ENCODE measurements at regions not wholly inside any gene's neighbourhood (a gene's known extent, or its start where the extent isn't known, plus 50 kb on each side); places are given as distances from the start of the nearest gene placed in this dataset.

DNA sequence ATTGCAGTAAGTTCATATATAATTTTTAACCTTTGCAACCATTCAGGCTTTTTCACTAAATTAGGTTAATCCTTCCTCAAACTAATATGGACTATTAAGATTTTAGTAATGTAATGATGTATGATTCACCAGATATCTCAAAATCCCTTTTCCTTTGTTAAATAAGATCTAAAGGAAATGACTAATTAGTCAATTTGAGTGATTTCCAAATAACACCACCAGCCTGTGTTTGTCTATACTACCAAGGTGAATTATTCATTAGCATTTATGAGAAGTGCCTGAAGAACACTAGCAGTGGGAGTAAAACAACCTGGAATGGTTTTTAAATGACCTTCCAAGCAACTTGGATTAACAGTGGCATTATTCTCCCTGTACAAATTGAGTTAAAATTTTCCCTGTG lies 670.6 kb upstream of the PKN2 start:
- intact Hi-C loops (cut with micrococcal nuclease; ENCODE audit: unreplicated experiment) = no loop called here
- H3K4me3 Mint-ChIP-seq (ENCODE audit: unreplicated experiment) = no peak overlapping the region
- H3K27ac Mint-ChIP-seq (ENCODE audit: unreplicated experiment) = no peak overlapping the region
- H3K27me3 Mint-ChIP-seq (ENCODE audit: insufficient read depth, unreplicated experiment) = no peaks in the 10 kb centered on the region
- no TSS peak for BruUV-seq (replicated peaks)
- H3K9me3 Mint-ChIP-seq (ENCODE audit: unreplicated experiment) = no peaks in the 10 kb centered on the region
- Histone ChIP-seq H3K4me3 (ENCODE audit: low read depth, low read length) (no peak overlapping the region), H3K4me1 (0 out of 2 replicates have a peak, but pooled peaks cover 3% of the 10 kb centered on the region), H3K27me3 (replicated peaks; ENCODE audit: control insufficient read depth, insufficient read depth, low read length) (no peaks in the 10 kb centered on the region), H3K36me3 (ENCODE audit: control insufficient read depth, insufficient read depth, low read length) (no peaks in the 10 kb centered on the region), H3K9me3 (no peaks in the 10 kb centered on the region)
- ChIA-PET CTCF (no interaction called here), POLR2A (no interaction called here)
- TF ChIP-seq, protein P1, sequence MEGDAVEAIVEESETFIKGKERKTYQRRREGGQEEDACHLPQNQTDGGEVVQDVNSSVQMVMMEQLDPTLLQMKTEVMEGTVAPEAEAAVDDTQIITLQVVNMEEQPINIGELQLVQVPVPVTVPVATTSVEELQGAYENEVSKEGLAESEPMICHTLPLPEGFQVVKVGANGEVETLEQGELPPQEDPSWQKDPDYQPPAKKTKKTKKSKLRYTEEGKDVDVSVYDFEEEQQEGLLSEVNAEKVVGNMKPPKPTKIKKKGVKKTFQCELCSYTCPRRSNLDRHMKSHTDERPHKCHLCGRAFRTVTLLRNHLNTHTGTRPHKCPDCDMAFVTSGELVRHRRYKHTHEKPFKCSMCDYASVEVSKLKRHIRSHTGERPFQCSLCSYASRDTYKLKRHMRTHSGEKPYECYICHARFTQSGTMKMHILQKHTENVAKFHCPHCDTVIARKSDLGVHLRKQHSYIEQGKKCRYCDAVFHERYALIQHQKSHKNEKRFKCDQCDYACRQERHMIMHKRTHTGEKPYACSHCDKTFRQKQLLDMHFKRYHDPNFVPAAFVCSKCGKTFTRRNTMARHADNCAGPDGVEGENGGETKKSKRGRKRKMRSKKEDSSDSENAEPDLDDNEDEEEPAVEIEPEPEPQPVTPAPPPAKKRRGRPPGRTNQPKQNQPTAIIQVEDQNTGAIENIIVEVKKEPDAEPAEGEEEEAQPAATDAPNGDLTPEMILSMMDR (IDR thresholded peaks at IDR 0.05; ENCODE audit: insufficient read depth in 1 of 2, low read depth in 1 of 2, low read length in 1 of 2, severe bottlenecking in 1 of 2, unreplicated experiment in 1 of 2) = no peak
- H3K4me1 Mint-ChIP-seq (ENCODE audit: low read depth, unreplicated experiment) = no peaks in the 10 kb centered on the region
- no peaks in the 10 kb centered on the region for H3K36me3 Mint-ChIP-seq (ENCODE audit: insufficient read depth, unreplicated experiment)
- DNase-seq = no peak

DNA sequence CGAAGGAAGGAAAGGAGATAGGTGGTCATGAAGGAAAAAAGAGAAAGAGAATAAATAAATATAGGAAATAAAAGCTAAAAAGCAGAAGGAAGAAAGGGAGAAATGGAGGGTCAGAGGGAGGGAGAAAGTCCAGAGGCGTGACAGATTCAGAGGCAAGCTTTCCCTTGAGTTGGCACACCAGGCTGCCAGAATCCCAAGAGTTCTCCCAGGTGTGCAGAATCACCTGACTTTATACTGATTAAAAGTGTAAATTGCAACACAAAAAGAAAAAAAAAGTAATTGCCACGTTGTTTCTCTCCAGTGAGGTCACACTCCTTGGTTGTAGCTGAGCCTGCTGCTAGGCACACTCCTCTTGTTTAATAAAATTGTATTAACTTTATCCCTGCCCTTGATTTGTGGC lies 669.9 kb upstream of the PKN2 start:
- no peak for DNase-seq
- BruUV-seq (replicated peaks) = no TSS peak
- Histone ChIP-seq H3K36me3 (ENCODE audit: control insufficient read depth, insufficient read depth, low read length) (no peaks in the 10 kb centered on the region), H3K27me3 (replicated peaks; ENCODE audit: control insufficient read depth, insufficient read depth, low read length) (no peaks in the 10 kb centered on the region), H3K4me1 (no peaks in the 10 kb centered on the region), H3K4me3 (ENCODE audit: low read depth, low read length) (no peak overlapping the region), H3K9me3 (no peaks in the 10 kb centered on the region)
- H3K9me3 Mint-ChIP-seq (ENCODE audit: unreplicated experiment) = no peaks in the 10 kb centered on the region
- no peak overlapping the region for H3K27ac Mint-ChIP-seq (ENCODE audit: unreplicated experiment)
- intact Hi-C loops (cut with micrococcal nuclease; ENCODE audit: unreplicated experiment) = no loop called here
- POLR2A ChIA-PET = no interaction called here
- H3K36me3 Mint-ChIP-seq (ENCODE audit: insufficient read depth, unreplicated experiment) = no peaks in the 10 kb centered on the region
- no peaks in the 10 kb centered on the region for H3K4me1 Mint-ChIP-seq (ENCODE audit: low read depth, unreplicated experiment)
- TF ChIP-seq, protein P1 (IDR thresholded peaks at IDR 0.05; ENCODE audit: insufficient read depth in 1 of 2, low read depth in 1 of 2, low read length in 1 of 2, severe bottlenecking in 1 of 2, unreplicated experiment in 1 of 2) = no peak
- CTCF ChIA-PET = no interaction called here
- no peaks in the 10 kb centered on the region for H3K27me3 Mint-ChIP-seq (ENCODE audit: insufficient read depth, unreplicated experiment)
- no peak overlapping the region for H3K4me3 Mint-ChIP-seq (ENCODE audit: unreplicated experiment)

DNA sequence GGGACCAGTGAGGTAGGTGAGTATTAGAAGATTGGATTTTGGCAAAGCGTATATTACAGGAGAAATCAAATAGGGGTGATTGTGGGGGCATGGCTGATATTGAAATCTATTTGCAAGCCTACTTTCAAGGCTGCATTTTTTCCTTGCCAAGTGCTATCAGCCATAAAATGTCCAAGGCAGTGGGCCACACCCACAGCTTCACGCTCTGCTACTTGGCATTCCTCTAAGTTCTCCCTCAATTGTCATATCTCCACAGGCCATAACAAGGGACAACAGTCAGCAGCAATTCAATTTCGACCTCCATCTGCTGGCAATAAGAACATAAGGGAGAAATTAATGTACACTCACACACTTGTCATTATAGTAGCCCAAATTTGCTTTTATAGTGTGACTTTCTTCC lies 667.1 kb upstream of the PKN2 start:
- H3K4me3 Mint-ChIP-seq (ENCODE audit: unreplicated experiment) = no peak overlapping the region
- no peaks in the 10 kb centered on the region for H3K27me3 Mint-ChIP-seq (ENCODE audit: insufficient read depth, unreplicated experiment)
- H3K9me3 ChIP-seq = no peaks in the 10 kb centered on the region
- DNase-seq = no peak
- no peaks in the 10 kb centered on the region for H3K4me1 Mint-ChIP-seq (ENCODE audit: low read depth, unreplicated experiment)
- TF ChIP-seq, protein P1 (IDR thresholded peaks at IDR 0.05; ENCODE audit: insufficient read depth in 1 of 2, low read depth in 1 of 2, low read length in 1 of 2, severe bottlenecking in 1 of 2, unreplicated experiment in 1 of 2) = no peak
- POLR2A ChIA-PET = no interaction called here
- no TSS peak for BruUV-seq (replicated peaks)
- no peaks in the 10 kb centered on the region for H3K27me3 ChIP-seq (replicated peaks; ENCODE audit: control insufficient read depth, insufficient read depth, low read length)
- no peaks in the 10 kb centered on the region for H3K9me3 Mint-ChIP-seq (ENCODE audit: unreplicated experiment)
- H3K36me3 Mint-ChIP-seq (ENCODE audit: insufficient read depth, unreplicated experiment) = no peaks in the 10 kb centered on the region
- H3K27ac Mint-ChIP-seq (ENCODE audit: unreplicated experiment) = no peak overlapping the region
- CTCF ChIA-PET = no interaction called here
- intact Hi-C loops (cut with micrococcal nuclease; ENCODE audit: unreplicated experiment) = no loop called here
- no peak overlapping the region for H3K4me3 ChIP-seq (ENCODE audit: low read depth, low read length)
- H3K4me1 ChIP-seq = no peaks in the 10 kb centered on the region
- H3K36me3 ChIP-seq (ENCODE audit: control insufficient read depth, insufficient read depth, low read length) = no peaks in the 10 kb centered on the region

All from Caco-2 (cell line).